HG02623 (cell line): ENCODE measurements at regions not wholly inside any gene's neighbourhood (a gene's known extent, or its start where the extent isn't known, plus 50 kb on each side); places are given as distances from the start of the nearest gene placed in this dataset.

Experiments used
- ATAC-seq: cut with Tn5 transposase; IDR thresholded peaks from one replicate; pipeline ENCODE4 v1.9.1; 2021; ENCODE audit warnings: moderate library complexity; ENCODE audit not compliant: unreplicated experiment

- no peak for ATAC-seq
These were observed 91.5 kb downstream of the TEX51 start for GRCh38 chr2:126990200-126990599.

GRCh38 chr2:126990605-126991532 is 92.2 kb downstream of the TEX51 start:
- ATAC-seq: no peak

GRCh38 chr2:126994340-126994777 is 95.7 kb downstream of the TEX51 start:
- no peak for ATAC-seq

- no peak for ATAC-seq
These were observed 97.1 kb downstream of the TEX51 start for GRCh38 chr2:126995621-126996377.

GRCh38 chr2:126996378-126996699 is 97.6 kb downstream of the TEX51 start:
- ATAC-seq: no peak
